Activated CD4-positive, alpha-beta T cell treated with anti-CD3 and anti-CD28 coated beads, Interleukin-2, amount 50 U/mL, for 1 hour (primary cell): ENCODE measurements at regions not wholly inside any gene's neighbourhood (a gene's known extent, or its start where the extent isn't known, plus 50 kb on each side); places are given as distances from the start of the nearest gene placed in this dataset.

Source experiments
- DNase-seq: peaks from one replicate; pipeline ENCODE4 v3.0.0-alpha.2; 2020

DNA sequence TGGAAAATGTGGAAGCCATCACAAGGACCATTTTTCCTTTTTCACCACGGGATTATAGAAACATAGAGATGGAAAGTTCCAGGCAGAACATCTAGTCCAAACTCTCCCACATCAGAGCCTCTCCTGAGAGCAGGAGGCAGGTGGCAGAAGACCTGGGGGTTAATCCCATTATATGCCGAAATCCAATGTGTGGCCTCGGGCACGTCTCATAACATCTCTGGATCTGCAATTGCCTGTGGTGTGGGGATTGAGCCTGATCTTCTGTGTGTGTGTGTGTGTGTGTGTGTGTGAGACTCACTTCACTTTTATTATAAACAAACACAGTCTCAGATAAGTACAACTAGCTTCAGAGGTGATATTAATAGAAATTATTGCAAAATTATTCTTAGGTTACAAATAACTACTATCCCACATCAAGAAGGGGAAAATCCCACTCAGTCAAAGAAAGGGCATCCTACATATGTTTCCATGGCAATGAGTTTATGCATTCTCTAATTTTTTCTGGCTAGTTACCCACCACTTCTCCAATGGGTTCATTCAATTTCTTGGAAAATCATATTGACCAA lies 199.1 kb downstream of the FOXL1 start:
- DNase-seq, result no peak

DNA sequence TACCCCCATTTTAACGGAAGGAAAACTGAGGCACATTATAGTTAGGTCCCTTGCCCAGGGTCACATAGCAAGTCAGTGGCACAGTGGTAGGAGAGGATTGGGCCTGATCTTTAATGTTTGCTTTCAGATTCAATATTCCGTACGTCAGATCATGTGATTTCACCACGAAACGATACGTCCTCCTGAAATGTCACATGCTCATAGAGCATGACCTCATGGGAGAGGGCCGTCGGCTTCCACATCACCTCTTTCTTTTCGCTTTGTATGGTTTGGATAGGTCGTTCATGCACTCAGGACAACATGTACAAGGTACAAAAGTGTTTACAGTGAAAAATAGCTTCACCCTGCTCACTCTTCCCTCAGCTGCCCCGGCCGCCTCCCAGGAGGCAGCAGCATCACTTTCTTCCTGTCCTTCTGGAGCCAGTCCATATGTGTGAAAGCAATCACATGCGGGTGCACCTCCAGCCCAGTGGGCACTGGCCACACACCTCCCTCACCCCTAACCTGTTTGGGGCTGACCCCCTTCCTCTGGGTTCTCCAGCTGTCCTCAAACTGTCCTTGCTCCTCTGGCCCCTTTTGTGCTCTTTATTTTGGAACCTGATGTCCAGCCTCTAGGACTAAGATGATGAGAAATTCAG lies 199.9 kb downstream of the FOXL1 start:
- no peak for DNase-seq

DNA sequence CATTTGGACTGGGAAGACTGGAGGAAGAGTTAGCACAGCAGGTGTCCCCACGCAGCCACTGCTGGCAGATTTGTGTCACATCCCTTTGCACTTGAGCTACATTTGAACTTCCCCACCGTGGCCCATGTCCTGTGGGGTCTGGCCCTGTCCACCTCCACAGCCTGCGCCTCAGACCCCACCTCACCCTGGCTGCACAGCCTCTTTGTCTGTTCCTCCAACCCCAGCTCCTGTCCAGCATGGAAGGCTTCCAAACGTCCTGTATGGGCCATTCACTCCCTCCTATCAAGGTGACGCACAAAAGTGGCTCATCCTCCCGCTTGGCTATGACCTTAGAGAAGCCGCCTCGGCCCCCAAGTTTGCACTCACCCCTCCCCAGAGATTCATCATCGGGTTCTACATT lies 200.6 kb downstream of the FOXL1 start:
- no peak for DNase-seq

DNA sequence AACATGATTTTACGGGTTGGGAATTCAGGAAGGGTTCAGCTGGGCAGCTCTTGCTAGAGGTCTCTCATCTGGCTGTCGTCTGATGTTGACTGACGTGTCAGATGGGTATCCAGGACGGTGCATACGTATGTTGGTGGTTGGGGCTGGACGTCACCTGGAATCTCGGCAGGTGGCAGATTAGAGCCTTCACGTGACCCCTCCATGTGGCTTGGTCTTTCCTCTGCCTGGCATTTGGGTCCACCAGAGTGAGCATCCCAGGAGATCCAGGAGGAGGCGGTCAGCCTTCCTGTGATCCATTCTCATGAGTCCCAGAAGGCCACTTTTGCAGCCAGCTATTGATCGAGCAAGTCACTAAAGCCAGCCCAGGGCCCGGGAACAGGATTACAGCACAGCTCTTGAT lies 202.7 kb downstream of the FOXL1 start:
- DNase-seq, result no peak

DNA sequence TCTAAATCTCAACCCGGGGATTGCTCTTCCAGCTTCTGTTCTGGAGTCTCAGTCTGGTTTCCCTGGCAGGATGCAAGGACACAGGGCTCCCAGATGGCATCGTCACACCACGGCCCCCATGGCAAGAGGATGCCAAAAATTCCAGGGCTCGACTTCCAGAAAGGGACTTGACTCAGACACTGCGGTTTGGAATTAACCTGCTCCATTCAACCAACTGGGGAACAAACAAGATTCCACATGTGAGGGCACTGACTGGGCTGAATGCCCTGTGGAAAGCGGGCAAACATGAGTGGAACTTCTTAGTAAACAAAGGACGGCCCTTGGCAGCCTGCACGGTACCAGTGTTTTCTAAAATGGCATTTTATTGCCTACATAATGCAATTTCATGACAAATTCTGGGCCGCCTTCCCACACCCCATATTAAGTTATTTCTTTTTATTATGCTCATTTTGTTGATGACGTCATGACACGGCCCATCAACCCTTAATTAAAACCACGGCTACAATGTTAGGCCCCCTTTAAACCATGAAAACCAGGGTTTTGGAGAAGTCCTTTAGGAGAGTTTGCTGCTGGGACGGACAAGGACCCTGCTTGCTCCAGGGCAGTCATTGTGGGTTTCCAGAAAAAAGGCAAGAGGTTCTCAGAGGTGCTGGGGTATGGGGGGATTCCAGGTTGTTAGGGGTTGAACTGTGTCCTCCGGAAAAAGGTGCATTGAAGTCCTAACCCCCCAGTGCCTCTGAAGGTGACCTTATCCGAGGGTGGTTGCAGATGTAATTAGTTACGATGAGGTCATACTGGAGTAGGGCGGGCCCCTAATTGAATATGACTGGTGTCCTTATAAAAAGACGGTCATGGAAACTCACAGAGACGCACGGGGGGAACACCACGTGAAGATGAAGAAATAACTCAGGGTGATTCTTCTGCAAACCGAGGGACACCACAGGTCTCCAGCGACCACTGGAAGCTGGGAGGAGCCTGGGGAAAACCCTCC lies 205.6 kb downstream of the FOXL1 start:
- no peak for DNase-seq

DNA sequence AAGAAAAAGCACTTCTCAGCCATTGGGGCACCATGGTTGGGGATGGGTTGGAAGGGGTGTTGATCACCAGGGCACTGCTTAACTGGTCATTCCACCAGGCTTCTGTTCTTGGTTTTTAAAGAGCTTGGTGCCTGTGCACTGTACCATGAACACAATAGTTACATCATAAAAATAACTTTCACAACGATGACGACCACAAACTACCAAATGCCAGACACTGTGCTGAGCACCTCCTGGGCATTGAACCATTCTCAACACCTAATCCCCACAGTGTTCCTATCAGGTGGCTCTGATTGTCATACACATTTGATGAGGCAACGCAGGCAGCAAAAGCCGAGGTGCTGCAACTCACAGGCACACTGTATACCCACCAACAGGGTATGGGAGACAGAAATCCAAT lies 208.0 kb downstream of the FOXL1 start:
- DNase-seq, result no peak

DNA sequence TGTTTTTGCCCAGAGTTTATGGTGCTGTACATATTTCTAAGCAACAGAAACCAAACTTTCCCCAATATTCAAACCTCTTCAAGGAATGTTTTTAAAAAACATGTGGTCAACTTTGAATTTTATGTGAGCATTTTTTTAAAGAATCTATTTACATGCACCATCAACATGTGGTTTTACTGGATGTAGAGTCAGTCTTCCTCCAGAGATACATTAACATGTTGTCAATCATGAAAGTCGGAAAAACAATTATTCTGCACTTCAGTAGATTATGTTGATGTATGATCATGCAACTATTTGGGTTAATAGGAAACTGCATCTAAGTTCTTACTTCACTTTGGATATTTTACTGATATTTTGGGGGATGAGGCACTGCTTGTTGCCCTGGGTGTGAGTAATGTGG lies 208.6 kb downstream of the FOXL1 start:
- DNase-seq, result no peak

DNA sequence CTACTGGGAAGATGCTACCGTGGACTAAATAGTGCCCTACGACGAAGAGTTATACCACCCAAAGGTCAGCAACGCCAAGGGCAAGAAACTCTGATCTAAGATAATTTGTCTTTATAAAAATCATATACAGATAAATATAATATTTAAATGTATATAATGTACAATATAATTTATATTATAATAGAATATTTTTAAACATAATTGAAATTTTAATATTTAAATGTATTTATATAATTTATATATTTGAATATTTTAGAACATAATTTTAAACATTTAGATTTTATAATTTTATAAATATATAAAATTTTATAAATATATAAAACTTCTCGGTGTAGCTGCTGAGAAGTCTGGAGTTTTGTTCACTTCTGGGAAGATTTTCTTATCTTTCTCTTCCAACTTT lies 209.2 kb downstream of the FOXL1 start:
- DNase-seq, result no peak

DNA sequence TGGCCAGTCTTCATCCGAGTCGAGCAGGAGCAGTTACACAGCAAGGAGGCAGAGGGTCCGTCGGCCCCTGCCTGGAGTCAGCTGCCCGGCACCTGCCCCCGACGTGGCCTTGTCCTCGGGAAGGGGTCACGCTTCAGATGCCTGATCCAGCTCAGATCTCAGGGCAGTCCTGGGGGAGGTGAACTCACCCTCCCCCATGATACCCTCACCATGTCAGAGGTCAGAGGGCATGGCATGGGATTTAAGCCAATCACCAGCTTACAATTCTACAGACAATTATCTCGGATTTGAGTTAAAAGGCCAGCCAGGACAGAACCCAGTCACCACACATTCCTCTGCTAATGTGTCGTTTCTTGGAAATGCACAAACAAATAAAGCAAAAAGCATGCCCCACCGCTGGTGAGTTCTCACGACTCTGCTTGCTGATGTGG lies 211.3 kb downstream of the FOXL1 start:
- DNase-seq, result no peak

DNA sequence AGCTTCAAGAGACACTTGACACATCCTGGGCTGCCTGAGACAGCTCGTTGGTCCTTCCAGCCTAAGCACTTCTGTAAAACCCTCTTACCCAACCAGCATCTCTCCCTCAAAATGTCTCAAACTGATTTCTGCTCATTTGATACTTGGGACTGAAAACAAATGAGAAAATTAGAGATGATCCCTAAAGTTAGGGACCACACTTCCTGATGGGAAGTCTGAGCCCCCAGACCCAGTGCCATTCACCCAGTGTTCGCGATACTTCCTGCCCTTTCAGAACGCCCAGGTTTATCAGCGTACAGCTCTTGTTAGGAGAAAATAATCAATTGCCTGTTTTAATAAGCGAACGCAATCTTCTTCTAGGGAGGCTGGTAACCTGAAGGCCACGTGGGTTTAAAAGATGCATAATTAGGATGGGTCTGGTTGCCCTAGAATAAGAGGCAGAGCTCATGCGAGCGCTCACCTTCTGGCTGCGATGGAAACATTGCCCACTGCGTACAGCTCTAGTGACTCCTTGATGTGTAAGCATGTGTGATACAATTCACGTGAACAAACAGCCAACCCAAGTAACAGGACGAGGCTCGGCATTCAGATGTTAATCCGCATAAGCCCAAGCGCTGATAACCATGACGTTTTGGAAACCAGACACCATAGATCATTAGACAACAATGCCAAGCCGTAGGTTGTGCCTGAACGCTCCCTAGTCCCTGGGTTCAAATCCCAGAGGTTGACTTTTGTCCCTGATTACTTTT lies 213.1 kb downstream of the FOXL1 start:
- no peak for DNase-seq

DNA sequence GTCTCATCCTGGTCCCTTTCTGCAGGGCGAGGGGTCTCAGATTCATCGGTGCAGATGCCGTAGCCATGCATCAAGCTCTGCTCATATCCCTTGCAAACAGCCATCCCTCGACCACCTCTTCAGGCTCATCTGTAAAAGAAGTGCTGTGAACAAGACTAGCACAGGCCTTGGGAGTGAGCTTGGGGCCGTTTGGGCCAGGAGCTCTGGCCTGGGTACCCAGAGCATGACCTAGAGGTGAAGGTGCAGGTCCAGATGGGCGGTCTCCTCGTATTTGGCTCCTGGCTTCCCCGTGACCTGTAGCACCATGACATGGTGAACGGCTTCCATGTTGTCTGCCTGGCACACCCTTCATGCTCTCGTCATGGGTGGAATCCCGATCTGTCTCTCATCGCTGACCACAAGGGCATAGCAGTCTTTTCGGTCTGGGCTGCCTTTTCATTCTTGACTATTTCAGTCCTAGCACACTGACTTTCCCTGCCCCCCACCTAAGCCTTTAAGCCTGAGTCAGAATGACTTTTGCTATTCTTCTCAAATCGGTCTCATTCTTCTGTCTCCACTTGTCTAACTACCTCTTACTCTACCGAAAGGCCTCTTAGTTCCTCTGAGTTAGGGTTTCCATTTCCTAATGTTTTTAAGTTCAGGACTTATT lies 216.0 kb downstream of the FOXL1 start:
- no peak for DNase-seq

DNA sequence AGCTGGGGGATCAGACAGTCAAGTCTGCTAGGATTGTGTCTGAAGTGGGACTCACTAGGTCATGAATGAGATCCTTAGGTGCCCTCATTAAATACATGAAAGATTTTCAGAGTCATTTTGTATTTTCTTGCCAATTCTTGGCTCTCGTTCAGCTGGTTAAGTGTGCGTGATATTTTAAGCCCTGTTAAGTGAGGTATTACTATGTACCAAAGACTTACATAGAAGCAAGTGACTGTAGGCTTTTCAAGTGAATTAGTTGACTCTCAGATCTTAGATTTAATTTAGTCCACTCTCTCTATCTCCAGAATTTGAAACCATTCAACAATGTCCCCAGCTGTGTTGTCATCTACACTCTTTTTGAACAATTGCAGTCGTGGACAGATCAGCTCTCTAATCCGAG lies 219.4 kb downstream of the FOXL1 start:
- DNase-seq, result no peak

DNA sequence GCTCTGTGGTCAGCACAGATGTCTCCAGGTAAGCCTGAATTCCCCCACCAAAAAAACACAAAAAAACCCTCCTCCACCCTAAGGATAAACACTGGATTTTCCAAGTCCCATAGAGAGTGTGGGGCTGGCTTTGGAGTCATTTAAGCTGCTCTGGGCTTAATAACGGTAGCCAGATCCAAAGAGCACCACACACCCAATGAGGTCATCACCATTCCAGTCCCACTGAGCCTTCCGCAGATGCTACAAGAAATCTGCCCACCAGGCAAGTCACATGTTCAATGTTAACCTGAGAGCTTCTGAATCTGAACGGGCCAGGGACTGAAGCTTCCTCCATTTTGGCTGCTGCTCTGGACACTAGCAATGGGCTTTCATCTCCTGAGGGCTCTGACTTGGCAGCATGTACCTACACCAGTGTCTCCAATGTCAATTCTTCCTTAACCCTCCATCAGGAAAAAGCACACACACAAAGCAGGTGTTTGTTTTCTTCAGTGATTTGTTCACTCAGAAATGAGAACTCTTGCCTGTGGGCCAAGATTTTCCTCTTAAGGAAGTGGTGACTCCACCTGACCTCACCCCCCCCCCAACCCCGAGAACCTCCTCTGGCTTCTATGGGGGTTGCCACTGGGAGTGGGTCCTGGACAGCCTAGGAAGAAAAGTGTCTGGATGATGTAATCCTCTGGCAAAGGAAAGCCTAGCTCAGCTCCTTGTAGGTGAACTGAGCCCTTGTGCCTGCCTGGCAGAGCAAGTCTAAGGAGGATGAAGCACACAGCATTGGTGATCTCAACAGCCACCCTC lies 220.1 kb downstream of the FOXL1 start:
- no peak for DNase-seq

DNA sequence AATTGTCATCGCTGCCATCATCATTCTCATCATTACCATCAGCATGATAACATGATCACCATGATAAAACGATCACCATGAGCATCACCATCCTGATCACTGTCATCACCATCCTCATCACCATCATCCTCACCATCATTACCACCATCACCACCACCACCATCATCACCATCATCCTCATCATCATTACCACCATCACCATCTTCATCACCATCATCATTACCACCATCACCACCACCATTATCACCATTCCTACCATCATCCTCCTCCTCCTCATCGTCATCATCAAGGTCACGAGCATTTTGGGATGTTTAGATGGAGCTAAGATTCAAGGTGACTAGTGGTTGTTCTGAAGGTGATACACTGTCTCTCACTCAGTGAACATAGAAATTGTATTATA lies 221.0 kb downstream of the FOXL1 start:
- no peak for DNase-seq

DNA sequence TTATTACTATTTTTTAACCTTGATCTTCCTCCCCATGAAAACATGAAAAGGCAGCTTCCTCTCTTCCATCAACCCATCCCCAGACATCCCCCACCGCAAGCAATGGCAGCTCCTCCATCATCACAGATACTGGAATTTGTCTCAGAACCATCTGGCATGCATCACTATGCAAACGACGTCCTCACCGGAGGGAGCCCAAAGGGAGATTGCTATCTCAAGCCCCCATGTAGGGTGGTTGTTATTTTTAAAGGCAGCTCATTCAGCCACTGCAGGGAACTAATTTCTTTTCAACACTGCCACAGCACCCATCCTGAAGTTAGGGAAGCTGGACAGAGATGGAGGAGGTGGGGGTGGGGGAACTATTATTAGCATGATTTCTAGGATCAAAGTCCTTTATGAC lies 222.5 kb downstream of the FOXL1 start:
- DNase-seq, result no peak

DNA sequence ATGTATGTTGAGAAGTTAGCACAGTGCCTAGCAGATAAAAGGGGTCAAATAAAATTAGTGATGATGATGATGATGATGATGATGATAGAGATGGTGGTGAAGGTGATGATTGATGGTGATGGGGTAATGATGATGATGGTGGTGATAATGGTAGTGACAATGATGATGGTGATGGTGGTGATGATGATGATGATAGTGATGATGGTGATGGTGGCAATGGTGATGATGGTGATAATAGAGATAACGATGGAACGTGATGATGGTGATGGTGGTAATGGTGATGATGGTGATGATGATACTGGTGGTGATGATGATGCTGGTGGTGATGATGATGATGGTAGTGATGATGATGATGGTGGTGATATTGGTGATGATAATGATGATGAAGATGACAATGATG lies 223.7 kb downstream of the FOXL1 start:
- no peak for DNase-seq

DNA sequence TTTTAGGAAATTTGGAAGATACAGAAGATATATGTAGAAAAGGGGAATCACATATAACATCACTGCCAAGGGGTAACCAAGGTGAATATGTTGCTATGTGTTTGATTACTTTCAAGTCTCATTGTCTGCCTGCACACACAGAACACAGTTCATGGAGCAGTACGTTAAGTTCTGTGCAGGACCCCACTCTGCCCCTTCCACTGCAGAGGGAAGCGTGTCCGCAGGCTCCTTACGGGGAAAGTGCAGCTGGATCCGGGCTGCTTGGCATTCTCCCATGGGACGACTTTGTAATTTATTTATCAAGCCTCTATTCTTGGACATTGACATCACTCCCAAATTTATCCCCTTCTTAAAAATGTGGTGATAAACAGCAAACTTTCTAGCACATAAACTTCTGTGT lies 226.8 kb downstream of the FOXL1 start:
- no peak for DNase-seq

DNA sequence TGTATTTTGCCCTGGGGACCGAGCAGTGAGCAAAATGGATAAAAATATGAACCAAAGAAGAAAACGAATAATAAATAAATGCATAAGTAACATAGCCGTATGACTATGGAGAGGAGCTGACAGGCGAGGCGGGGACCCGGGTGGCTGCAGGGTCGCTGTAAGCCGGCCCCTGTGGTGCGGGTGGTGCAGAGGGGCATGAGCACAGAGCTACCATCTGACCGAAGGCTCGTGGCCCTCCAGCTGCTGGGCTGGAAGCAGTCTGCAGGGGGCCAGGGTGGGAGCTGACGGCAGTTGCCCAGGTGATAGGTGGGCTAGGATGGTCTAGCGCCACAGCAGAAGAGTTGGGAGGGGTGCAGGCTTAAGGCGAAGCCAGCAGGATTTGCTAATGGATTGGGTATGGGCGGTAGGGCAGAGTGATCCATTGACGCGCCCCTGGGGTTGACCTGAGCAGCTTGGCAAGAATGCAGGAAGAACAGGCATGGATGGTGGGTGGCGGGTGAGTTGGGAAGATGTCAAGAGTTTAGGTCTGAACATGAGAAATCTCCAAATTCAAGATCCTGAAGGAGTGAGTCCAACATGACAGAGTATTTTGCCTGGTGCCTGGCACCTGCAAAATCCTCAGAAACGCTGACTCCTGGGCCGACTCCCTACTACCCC lies 228.0 kb downstream of the FOXL1 start:
- DNase-seq, result no peak

DNA sequence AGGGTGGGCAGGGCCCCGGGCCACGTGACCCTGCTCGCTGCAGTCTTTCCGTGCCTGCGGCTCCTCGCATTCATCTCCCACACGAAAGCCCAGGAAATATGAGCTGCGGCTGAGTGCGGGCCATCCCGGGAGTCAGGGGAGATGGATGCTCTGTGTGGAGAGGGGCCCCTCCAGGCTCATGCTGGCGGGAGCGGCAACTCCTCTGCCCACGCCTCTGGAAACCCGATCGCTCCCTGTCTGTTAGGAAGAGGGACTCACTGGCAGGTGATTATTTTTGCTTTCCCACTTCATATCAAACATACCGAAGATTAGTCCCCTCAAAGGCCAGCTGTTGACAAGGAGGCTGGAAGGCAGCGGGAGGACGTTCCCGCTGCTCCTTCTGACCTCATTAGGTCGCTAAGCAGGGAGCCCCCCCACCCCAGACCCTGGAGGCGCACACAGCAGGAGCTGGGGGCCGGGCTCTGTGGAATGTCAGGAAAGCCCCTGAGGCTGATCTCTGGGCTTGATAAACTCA lies 228.5 kb downstream of the FOXL1 start:
- no peak for DNase-seq

DNA sequence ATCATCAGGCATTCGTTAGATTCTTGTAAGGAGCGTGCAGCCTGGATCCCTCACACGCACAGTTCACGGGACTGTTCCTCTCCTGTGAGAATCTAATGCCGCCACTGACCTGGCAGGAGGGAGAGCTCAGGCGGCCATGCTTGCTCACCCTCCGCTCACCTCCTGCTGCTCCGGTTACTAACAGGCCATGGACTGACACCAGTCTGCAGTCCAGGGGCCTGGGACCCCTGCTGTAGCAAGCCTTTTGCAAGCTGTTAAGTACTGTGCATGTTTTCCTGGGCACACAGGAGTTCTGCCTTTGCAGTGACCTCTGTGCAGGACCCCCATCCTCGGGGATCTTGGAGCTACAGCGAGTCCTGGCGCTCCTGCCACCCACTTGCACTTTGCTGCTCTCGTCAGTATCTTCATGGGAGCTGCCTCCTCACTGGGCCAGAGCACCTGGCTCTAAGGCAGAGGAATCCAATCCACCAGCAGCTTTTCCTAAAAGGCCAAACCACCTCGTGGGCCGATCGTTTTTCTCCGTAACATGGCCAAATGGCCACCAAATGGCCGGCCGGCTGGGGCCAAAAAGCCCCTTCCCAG lies 230.6 kb downstream of the FOXL1 start:
- no peak for DNase-seq

DNA sequence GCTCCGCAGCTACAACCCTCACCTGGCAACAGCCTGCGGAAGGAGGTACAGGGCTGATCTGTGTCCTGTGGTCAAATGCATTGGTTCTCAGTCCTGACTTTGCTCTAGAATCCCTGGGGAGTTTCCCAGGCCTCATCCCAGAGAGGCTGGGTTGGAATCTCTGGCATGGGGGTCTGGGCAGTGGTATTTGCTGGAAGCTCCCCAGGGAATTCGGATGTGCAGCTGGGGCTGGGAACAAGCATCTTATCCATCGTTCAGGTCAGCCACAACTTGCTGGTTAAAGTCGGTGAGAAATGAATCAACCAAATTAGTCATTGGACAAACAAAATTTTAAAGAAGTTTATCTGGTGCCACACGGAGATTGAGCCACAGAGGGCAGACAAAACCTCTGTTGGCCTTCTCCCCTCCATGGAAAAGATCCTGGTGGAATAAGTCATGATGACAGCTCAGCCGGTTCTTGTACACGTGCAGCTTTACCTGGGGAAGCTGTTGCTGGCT lies 231.2 kb downstream of the FOXL1 start:
- no peak for DNase-seq
